HCT116 (cell line): ENCODE measurements at regions not wholly inside any gene's neighbourhood (a gene's known extent, or its start where the extent isn't known, plus 50 kb on each side); places are given as distances from the start of the nearest gene placed in this dataset.

Experiments
- EGR1 ChIP-seq: IDR thresholded peaks from 2 replicates; pipeline ENCODE4 v1.6.1; 2012; ENCODE audit warnings: low read depth
- EZH2phosphoT487 ChIP-seq: fragments of 200-600 bp; IDR thresholded peaks from 2 replicates; pipeline ENCODE4 v1.6.1; 2018; ENCODE audit warnings: antibody characterized with exemption, borderline replicate concordance
- POLR2A ChIP-seq: IDR thresholded peaks from 2 replicates; pipeline ENCODE4 v1.7.0; 2011; ENCODE audit warnings: borderline replicate concordance; ENCODE audit not compliant: insufficient read depth, insufficient read length; ENCODE audit errors: extremely low read depth
- POLR2AphosphoS5 ChIP-seq: IDR thresholded peaks from 2 replicates; pipeline ENCODE4 v1.6.1; 2011; ENCODE audit warnings: mild to moderate bottlenecking, low read depth, low read length, moderate library complexity
- TCF7L2 ChIP-seq: IDR thresholded peaks from 2 replicates; pipeline ENCODE4 v1.7.0; 2011; ENCODE audit warnings: borderline replicate concordance, inconsistent platforms; ENCODE audit not compliant: insufficient read depth, insufficient read length; ENCODE audit errors: extremely low read depth
- ZNF274 ChIP-seq: fragments of 200-500 bp; sonication (Bioruptor generic); IDR thresholded peaks from 2 replicates; pipeline ENCODE4 v1.6.1; 2014; ENCODE audit warnings: mild to moderate bottlenecking, low read depth, low read length, inconsistent platforms
- TF ChIP-seq, protein P1 (sequence below), 3 experiments: fragments of 200-600 bp in 1 of 3; sonication (generic) in 1 of 3; IDR thresholded peaks in 2 of 3; conservative IDR thresholded peaks in 1 of 3; 2 replicates each; pipeline ENCODE4 v1.5.1; 2012 to 2017; ENCODE audit warnings: low read depth in 2 of 3, low read length in 2 of 3, antibody characterized with exemption in 1 of 3, borderline replicate concordance in 1 of 3, control low read depth in 1 of 3, mild to moderate bottlenecking in 1 of 3, mixed read lengths in 1 of 3, mixed run types in 1 of 3, moderate library complexity in 1 of 3; ENCODE audit not compliant: insufficient read depth in 1 of 3
- TF ChIP-seq, protein P2 (sequence below): IDR thresholded peaks from 2 replicates; pipeline ENCODE4 v1.6.1; 2011; ENCODE audit warnings: mild to moderate bottlenecking, low read length, moderate library complexity; ENCODE audit not compliant: insufficient replicate concordance; ENCODE audit errors: extremely low read depth

DNA sequence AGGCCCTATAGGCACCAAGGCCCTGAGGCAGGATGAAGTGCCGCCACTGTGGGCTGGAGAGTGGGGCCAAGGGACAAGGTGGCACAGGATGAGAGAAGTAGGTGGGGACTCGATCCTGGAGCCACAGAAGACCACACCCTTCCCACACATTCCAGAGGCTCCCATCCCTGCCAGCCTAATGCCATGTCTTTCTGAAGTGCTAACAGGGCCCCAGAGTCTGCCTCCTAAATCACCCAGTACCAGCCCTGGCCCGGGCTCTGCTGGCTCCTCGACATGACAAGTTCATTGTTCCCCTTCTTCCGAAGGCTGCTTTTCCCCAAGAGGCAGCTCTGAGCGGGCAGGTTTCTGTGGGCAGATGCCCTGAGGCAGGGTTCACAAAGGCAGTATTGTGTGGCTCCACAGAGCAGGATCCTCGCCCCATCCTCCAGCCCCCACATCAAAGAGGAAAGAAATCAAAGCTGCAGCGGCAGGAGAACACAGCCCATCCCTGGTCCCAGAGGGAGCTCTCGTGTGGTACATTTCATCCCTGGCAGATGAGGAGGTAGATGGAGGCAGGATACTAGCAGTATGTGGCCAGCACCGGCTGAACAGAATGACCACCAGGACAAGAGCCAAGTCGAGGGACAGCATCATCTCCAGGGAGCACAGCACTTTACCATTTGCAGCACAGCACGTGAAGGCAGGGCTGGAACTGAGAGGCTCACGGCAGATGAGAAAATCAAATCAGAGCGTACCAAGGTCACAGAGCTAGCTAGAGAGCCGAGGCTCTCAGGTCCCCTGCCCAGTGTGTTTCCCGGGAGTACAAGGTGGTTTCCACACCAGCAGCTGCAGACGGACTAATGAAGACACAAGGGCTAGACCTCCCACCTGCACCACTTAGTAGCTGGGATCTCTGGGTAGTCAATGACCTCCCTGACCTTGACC lies 64.8 kb downstream of the SYF2 start:
- TF ChIP-seq EZH2phosphoT487 = no peak
- TF ChIP-seq, protein P1, sequence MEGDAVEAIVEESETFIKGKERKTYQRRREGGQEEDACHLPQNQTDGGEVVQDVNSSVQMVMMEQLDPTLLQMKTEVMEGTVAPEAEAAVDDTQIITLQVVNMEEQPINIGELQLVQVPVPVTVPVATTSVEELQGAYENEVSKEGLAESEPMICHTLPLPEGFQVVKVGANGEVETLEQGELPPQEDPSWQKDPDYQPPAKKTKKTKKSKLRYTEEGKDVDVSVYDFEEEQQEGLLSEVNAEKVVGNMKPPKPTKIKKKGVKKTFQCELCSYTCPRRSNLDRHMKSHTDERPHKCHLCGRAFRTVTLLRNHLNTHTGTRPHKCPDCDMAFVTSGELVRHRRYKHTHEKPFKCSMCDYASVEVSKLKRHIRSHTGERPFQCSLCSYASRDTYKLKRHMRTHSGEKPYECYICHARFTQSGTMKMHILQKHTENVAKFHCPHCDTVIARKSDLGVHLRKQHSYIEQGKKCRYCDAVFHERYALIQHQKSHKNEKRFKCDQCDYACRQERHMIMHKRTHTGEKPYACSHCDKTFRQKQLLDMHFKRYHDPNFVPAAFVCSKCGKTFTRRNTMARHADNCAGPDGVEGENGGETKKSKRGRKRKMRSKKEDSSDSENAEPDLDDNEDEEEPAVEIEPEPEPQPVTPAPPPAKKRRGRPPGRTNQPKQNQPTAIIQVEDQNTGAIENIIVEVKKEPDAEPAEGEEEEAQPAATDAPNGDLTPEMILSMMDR (IDR thresholded peaks at IDR 0.05 in 2 of 3, conservative IDR thresholded peaks at IDR 0.05 in 1 of 3; ENCODE audit: borderline replicate concordance in 1 of 3, insufficient read depth in 1 of 3, low read depth in 2 of 3, low read length in 2 of 3) = no peak
- TF ChIP-seq, protein P2, sequence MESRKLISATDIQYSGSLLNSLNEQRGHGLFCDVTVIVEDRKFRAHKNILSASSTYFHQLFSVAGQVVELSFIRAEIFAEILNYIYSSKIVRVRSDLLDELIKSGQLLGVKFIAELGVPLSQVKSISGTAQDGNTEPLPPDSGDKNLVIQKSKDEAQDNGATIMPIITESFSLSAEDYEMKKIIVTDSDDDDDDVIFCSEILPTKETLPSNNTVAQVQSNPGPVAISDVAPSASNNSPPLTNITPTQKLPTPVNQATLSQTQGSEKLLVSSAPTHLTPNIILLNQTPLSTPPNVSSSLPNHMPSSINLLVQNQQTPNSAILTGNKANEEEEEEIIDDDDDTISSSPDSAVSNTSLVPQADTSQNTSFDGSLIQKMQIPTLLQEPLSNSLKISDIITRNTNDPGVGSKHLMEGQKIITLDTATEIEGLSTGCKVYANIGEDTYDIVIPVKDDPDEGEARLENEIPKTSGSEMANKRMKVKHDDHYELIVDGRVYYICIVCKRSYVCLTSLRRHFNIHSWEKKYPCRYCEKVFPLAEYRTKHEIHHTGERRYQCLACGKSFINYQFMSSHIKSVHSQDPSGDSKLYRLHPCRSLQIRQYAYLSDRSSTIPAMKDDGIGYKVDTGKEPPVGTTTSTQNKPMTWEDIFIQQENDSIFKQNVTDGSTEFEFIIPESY = no peak
- no peak for TF ChIP-seq ZNF274
- TF ChIP-seq POLR2A = no peak
- TF ChIP-seq EGR1 = no peak
- TF ChIP-seq TCF7L2 = peak; percentile 93
- no peak for TF ChIP-seq POLR2AphosphoS5
